GM10266 (cell line): ENCODE measurements at regions not wholly inside any gene's neighbourhood (a gene's known extent, or its start where the extent isn't known, plus 50 kb on each side); places are given as distances from the start of the nearest gene placed in this dataset.

Experiments
- DNase-seq: peaks from one replicate; pipeline ENCODE4 v3.0.0; 2012; ENCODE audit errors: extremely low spot score
- CTCF ChIP-seq: IDR thresholded peaks from 2 replicates; pipeline ENCODE4 v1.5.1; 2012; ENCODE audit warnings: mild to moderate bottlenecking, low read depth; ENCODE audit not compliant: control insufficient read depth, insufficient read depth; ENCODE audit errors: missing control alignments

GRCh38 chr2:120419955-120420354 lies 74.0 kb downstream of the INHBB start:
- no peak for TF ChIP-seq CTCF
- no peak for DNase-seq

- no peak for TF ChIP-seq CTCF
Measured at GRCh38 chr2:120421126-120421829, 75.3 kb downstream of the INHBB start.

GRCh38 chr2:120421830-120422175 lies 75.9 kb downstream of the INHBB start:
- no peak for DNase-seq
- TF ChIP-seq CTCF = no peak

More at GRCh38 chr2:120421126-120421829, 75.3 kb downstream of the INHBB start:
- no peak for DNase-seq

- no peak for DNase-seq
- no peak for TF ChIP-seq CTCF
Measured at GRCh38 chr2:120422465-120423160, 76.7 kb downstream of the INHBB start.

GRCh38 chr2:120423167-120423943 lies 77.4 kb downstream of the INHBB start:
- no peak for DNase-seq
- no peak for TF ChIP-seq CTCF

GRCh38 chr2:120424274-120424796 lies 78.4 kb downstream of the INHBB start:
- DNase-seq = no peak
- no peak for TF ChIP-seq CTCF
